WTC11 (cell line): ENCODE measurements at regions not wholly inside any gene's neighbourhood (a gene's known extent, or its start where the extent isn't known, plus 50 kb on each side); places are given as distances from the start of the nearest gene placed in this dataset.

ENCODE experiments used
- FOXJ3 ChIP-seq: sonication (generic); formaldehyde crosslinking; IDR thresholded peaks from 2 replicates; pipeline ENCODE4 v1.9.0; 2021; ENCODE audit warnings: missing genetic modification reagents, mild to moderate bottlenecking, borderline replicate concordance
- JUN ChIP-seq: sonication (generic); formaldehyde crosslinking; IDR thresholded peaks from 2 replicates; pipeline ENCODE4 v1.8.0; 2023; ENCODE audit warnings: mild to moderate bottlenecking, missing genetic modification reagents
- KAT7 ChIP-seq: sonication (generic); formaldehyde crosslinking; IDR thresholded peaks from 2 replicates; pipeline ENCODE4 v1.8.1; 2023; ENCODE audit warnings: missing genetic modification reagents, mild to moderate bottlenecking, borderline replicate concordance
- SP1 ChIP-seq: sonication (generic); formaldehyde crosslinking; conservative IDR thresholded peaks from 2 replicates; pipeline ENCODE4 v1.8.1; 2022; ENCODE audit warnings: missing genetic modification reagents
- TCF7 ChIP-seq: sonication (generic); formaldehyde crosslinking; IDR thresholded peaks from 2 replicates; pipeline ENCODE4 v1.8.0; 2022; ENCODE audit warnings: mild to moderate bottlenecking, low read depth, missing genetic modification reagents, moderate library complexity
- ZNF232 ChIP-seq: sonication (generic); formaldehyde crosslinking; IDR thresholded peaks from 2 replicates; pipeline ENCODE4 v1.8.0; 2022; ENCODE audit warnings: mild to moderate bottlenecking, missing genetic modification reagents
- ZSCAN18 ChIP-seq: fragments of 250-450 bp; sonication (Bioruptor Pico); IDR thresholded peaks from 2 replicates; pipeline ENCODE4 v2.1.2; 2022; ENCODE audit warnings: mild to moderate bottlenecking, moderate library complexity
- TF ChIP-seq, protein P1 (sequence below): fragments of 200-600 bp; IDR thresholded peaks from 2 replicates; pipeline ENCODE4 v1.8.0; 2022; ENCODE audit warnings: antibody characterized with exemption
- TF ChIP-seq, protein P2 (sequence below): sonication (generic); formaldehyde crosslinking; IDR thresholded peaks from 2 replicates; pipeline ENCODE4 v1.8.1; 2022; ENCODE audit warnings: low read depth, mild to moderate bottlenecking, moderate library complexity, missing genetic modification reagents, borderline replicate concordance

GRCh38 chr4:166257891-166258290 lies 384.9 kb downstream of the TLL1 start:
- TF ChIP-seq FOXJ3 (CRISPR knock-in tag) = no peak
- TF ChIP-seq, protein P1, sequence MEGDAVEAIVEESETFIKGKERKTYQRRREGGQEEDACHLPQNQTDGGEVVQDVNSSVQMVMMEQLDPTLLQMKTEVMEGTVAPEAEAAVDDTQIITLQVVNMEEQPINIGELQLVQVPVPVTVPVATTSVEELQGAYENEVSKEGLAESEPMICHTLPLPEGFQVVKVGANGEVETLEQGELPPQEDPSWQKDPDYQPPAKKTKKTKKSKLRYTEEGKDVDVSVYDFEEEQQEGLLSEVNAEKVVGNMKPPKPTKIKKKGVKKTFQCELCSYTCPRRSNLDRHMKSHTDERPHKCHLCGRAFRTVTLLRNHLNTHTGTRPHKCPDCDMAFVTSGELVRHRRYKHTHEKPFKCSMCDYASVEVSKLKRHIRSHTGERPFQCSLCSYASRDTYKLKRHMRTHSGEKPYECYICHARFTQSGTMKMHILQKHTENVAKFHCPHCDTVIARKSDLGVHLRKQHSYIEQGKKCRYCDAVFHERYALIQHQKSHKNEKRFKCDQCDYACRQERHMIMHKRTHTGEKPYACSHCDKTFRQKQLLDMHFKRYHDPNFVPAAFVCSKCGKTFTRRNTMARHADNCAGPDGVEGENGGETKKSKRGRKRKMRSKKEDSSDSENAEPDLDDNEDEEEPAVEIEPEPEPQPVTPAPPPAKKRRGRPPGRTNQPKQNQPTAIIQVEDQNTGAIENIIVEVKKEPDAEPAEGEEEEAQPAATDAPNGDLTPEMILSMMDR = no peak
- no peak for TF ChIP-seq KAT7 (CRISPR knock-in tag)
- no peak for TF ChIP-seq SP1 (CRISPR knock-in tag)
- TF ChIP-seq, protein P2, sequence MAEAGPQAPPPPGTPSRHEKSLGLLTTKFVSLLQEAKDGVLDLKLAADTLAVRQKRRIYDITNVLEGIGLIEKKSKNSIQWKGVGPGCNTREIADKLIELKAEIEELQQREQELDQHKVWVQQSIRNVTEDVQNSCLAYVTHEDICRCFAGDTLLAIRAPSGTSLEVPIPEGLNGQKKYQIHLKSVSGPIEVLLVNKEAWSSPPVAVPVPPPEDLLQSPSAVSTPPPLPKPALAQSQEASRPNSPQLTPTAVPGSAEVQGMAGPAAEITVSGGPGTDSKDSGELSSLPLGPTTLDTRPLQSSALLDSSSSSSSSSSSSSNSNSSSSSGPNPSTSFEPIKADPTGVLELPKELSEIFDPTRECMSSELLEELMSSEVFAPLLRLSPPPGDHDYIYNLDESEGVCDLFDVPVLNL (CRISPR knock-in tag) = no peak
- TF ChIP-seq ZSCAN18 = no peak
- TF ChIP-seq TCF7 (CRISPR knock-in tag) = no peak
- no peak for TF ChIP-seq JUN (CRISPR knock-in tag)
- no peak for TF ChIP-seq ZNF232
